Endothelial cell of umbilical vein (primary cell): ENCODE measurements at regions not wholly inside any gene's neighbourhood (a gene's known extent, or its start where the extent isn't known, plus 50 kb on each side); places are given as distances from the start of the nearest gene placed in this dataset.

Source experiments
- BruUV-seq: library from RNA; stranded (reverse); fragments of 400-500 nt; replicated peaks from 2 replicates; lab custom pipeline; 2021; lab: Mats Ljungman, UMichigan
- CTCF ChIA-PET: fragments of 300-600, 350-600 bp; sonication (Branson Sonifier 250); formaldehyde crosslinking; loops from one replicate; lab custom pipeline; 2021; ENCODE audit warnings: antibody characterized with exemption, inconsistent platforms; lab: Charles Lee
- POLR2A ChIA-PET: fragments of 300-600, 350-600 bp; sonication (Branson Sonifier 250); formaldehyde crosslinking; loops from one replicate; lab custom pipeline; 2021; ENCODE audit warnings: antibody characterized with exemption, inconsistent platforms; lab: Charles Lee
- DNase-seq: peaks from one replicate; pipeline ENCODE4 v3.0.0-alpha.2; 2011; ENCODE audit warnings: low read depth, low spot score
- FAIRE-seq: peaks from 2 replicates; lab custom pipeline; 2011; peaks lifted over from hg19 to GRCh38; lab: Jason Lieb, UNC
- H2AFZ ChIP-seq: 2 replicates; pipeline ENCODE4 v1.6.0; 2012; ENCODE audit warnings: low read depth, low read length, control low read depth, inconsistent platforms
- H3K27ac ChIP-seq: 2 replicates; pipeline ENCODE4 v1.5.1; 2011; ENCODE audit warnings: low read depth, mild to moderate bottlenecking, control low read depth, low read length, moderate library complexity; ENCODE audit not compliant: insufficient read depth
- H3K27me3 ChIP-seq, 2 experiments: 2 replicates each; pipeline versions ENCODE4 v1.6.0 to v1.6.1; 2011; ENCODE audit warnings: low read length in 2 of 2, mixed read lengths in 1 of 2; ENCODE audit not compliant: control insufficient read depth in 2 of 2, insufficient read depth in 2 of 2
- H3K36me3 ChIP-seq, 2 experiments: 2 replicates in 1 of 2; 3 replicates in 1 of 2; pipeline ENCODE4 v1.5.1; 2011; ENCODE audit warnings: low read length in 2 of 2, mild to moderate bottlenecking in 1 of 2, moderate library complexity in 1 of 2; ENCODE audit not compliant: control insufficient read depth in 2 of 2, insufficient read depth in 2 of 2; ENCODE audit errors: extremely low read depth in 1 of 2
- H3K4me1 ChIP-seq: 3 replicates; pipeline ENCODE4 v1.5.1; 2011; ENCODE audit warnings: mild to moderate bottlenecking, low read length; ENCODE audit not compliant: control insufficient read depth, insufficient read depth; ENCODE audit errors: extremely low read depth
- H3K4me2 ChIP-seq: 2 replicates; pipeline ENCODE4 v1.6.1; 2011; ENCODE audit warnings: low read length, control low read depth, mixed read lengths; ENCODE audit not compliant: insufficient read depth
- H3K4me3 ChIP-seq, 3 experiments: fragments of 200-600 bp in 1 of 3; sonication (generic), shearing (Covaris generic) in 1 of 3; replicated peaks in 1 of 3; 2 replicates each; pipeline ENCODE4 v1.5.1; 2011 to 2016; ENCODE audit warnings: control low read depth in 3 of 3, low read length in 3 of 3, mild to moderate bottlenecking in 2 of 3, inconsistent platforms in 1 of 3, low read depth in 1 of 3, moderate library complexity in 1 of 3; ENCODE audit not compliant: insufficient read depth in 1 of 3
- H3K79me2 ChIP-seq: 2 replicates; pipeline ENCODE4 v1.6.0; 2012; ENCODE audit warnings: low read length, inconsistent platforms; ENCODE audit not compliant: control insufficient read depth, insufficient read depth
- H3K9ac ChIP-seq: replicated peaks from 2 replicates; pipeline ENCODE3; 2011; ENCODE audit warnings: low read length, control low read depth; ENCODE audit not compliant: insufficient read depth; ENCODE audit errors: extremely low read depth
- H3K9me1 ChIP-seq: replicated peaks from 3 replicates; pipeline ENCODE4 v1.6.0; 2011; ENCODE audit warnings: mild to moderate bottlenecking, low read length; ENCODE audit not compliant: control insufficient read depth, insufficient read depth; ENCODE audit errors: extremely low read depth
- H3K9me3 ChIP-seq: replicated peaks from 2 replicates; pipeline ENCODE4 v1.5.1; 2012; ENCODE audit warnings: low read length, inconsistent platforms; ENCODE audit not compliant: control insufficient read depth, insufficient read depth
- H4K20me1 ChIP-seq: replicated peaks from 2 replicates; pipeline ENCODE3; 2011; ENCODE audit warnings: mild to moderate bottlenecking, low read length; ENCODE audit not compliant: control insufficient read depth, insufficient read depth; ENCODE audit errors: extremely low read depth
- EZH2 ChIP-seq: IDR thresholded peaks from 2 replicates; pipeline ENCODE4 v1.6.1; 2012; ENCODE audit warnings: borderline replicate concordance, low read depth, mild to moderate bottlenecking, moderate library complexity, low read length, inconsistent platforms; ENCODE audit not compliant: severe bottlenecking
- FOS ChIP-seq: IDR thresholded peaks from 2 replicates; pipeline ENCODE4 v1.6.1; 2011; ENCODE audit warnings: mild to moderate bottlenecking, low read length, moderate library complexity, borderline replicate concordance; ENCODE audit not compliant: insufficient read depth
- GATA2 ChIP-seq: IDR thresholded peaks from 2 replicates; pipeline ENCODE4 v1.7.0; 2011; ENCODE audit warnings: low read depth, mild to moderate bottlenecking, moderate library complexity, mixed read lengths, low read length; ENCODE audit not compliant: insufficient read length, insufficient read depth
- JUN ChIP-seq: IDR thresholded peaks from 2 replicates; pipeline ENCODE4 v1.6.1; 2011; ENCODE audit warnings: borderline replicate concordance, low read depth; ENCODE audit not compliant: insufficient read length, insufficient read depth
- MYC ChIP-seq: IDR thresholded peaks from one replicate; pipeline ENCODE4 v1.6.1; 2011; ENCODE audit warnings: mild to moderate bottlenecking, low read depth, low read length
- POLR2A ChIP-seq: IDR thresholded peaks from 2 replicates; pipeline ENCODE4 v1.6.1; 2012; ENCODE audit warnings: low read depth, mild to moderate bottlenecking, control low read depth, low read length
- POLR2AphosphoS5 ChIP-seq: IDR thresholded peaks from 2 replicates; pipeline ENCODE4 v1.6.1; 2012; ENCODE audit warnings: low read depth, mild to moderate bottlenecking, control low read depth, low read length, moderate library complexity; ENCODE audit not compliant: insufficient read depth
- dilution Hi-C: fragments of 300-500 bp; cut with MboI; formaldehyde crosslinking; loops from one replicate; pipeline ENCODE4 v1.15.0; 2019; ENCODE audit warnings: low sequenced_read_pairs; ENCODE audit not compliant: extremely low pct_ligation_motif_present
- intact Hi-C: fragments of 100-400 bp; cut with micrococcal nuclease; formaldehyde crosslinking; loops from one replicate; pipeline ENCODE4 v1.10.0; 2022
- TF ChIP-seq, protein P1 (sequence below): IDR thresholded peaks from 2 replicates; pipeline ENCODE4 v1.6.1; 2011; ENCODE audit not compliant: insufficient read depth, insufficient read length
- TF ChIP-seq, protein P2 (sequence below), 2 donors: IDR thresholded peaks; 1 replicate in 1 of 2; 2 replicates in 1 of 2; pipeline ENCODE4 v1.5.1; 2011; ENCODE audit warnings: low read length in 2 of 2, mild to moderate bottlenecking in 2 of 2, moderate library complexity in 2 of 2, control low read depth in 1 of 2, inconsistent platforms in 1 of 2, low read depth in 1 of 2; ENCODE audit not compliant: insufficient read depth in 1 of 2; ENCODE audit errors: extremely low read depth in 1 of 2

DNA sequence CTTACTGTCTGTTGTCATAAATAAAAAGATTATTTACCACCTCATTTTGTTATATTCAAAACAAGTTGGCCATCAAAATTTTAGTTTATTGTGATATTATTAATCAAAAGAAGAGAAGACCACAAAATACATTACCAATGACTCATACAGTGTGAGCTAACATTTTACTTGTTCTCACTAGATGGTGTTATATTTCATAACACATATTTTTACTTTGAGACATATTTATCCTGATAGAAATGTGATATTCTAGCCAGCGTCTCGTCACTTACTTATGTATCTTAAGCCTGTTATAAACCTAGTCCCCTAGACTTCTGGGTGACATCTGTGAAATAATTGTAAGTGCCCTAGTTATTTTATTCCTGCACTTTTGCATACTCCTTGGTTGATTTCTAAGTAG lies 263.2 kb downstream of the CDH7 start:
- H3K9me3 ChIP-seq: no peaks in the 10 kb centered on the region
- H4K20me1 ChIP-seq: no peaks in the 10 kb centered on the region
- no peaks in the 10 kb centered on the region for H3K36me3 ChIP-seq
- H2AFZ ChIP-seq: no peak overlapping the region
- dilution Hi-C loops: no loop called here
- H3K9ac ChIP-seq: no peak overlapping the region
- H3K9me1 ChIP-seq: no peaks in the 10 kb centered on the region
- ChIA-PET POLR2A (no interaction called here), CTCF (no interaction called here)
- no peaks in the 10 kb centered on the region for H3K4me1 ChIP-seq
- intact Hi-C loops: no loop called here
- H3K79me2 ChIP-seq: no peaks in the 10 kb centered on the region
- FAIRE-seq: no peak
- no peak overlapping the region for H3K4me2 ChIP-seq
- TF ChIP-seq POLR2A (no peak), EZH2 (no peak), MYC (no peak), POLR2AphosphoS5 (no peak), FOS (no peak), GATA2 (no peak), JUN (no peak)
- TF ChIP-seq, protein P1, sequence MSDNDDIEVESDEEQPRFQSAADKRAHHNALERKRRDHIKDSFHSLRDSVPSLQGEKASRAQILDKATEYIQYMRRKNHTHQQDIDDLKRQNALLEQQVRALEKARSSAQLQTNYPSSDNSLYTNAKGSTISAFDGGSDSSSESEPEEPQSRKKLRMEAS: no peak
- TF ChIP-seq, protein P2, sequence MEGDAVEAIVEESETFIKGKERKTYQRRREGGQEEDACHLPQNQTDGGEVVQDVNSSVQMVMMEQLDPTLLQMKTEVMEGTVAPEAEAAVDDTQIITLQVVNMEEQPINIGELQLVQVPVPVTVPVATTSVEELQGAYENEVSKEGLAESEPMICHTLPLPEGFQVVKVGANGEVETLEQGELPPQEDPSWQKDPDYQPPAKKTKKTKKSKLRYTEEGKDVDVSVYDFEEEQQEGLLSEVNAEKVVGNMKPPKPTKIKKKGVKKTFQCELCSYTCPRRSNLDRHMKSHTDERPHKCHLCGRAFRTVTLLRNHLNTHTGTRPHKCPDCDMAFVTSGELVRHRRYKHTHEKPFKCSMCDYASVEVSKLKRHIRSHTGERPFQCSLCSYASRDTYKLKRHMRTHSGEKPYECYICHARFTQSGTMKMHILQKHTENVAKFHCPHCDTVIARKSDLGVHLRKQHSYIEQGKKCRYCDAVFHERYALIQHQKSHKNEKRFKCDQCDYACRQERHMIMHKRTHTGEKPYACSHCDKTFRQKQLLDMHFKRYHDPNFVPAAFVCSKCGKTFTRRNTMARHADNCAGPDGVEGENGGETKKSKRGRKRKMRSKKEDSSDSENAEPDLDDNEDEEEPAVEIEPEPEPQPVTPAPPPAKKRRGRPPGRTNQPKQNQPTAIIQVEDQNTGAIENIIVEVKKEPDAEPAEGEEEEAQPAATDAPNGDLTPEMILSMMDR (IDR thresholded peaks at IDR 0.05; ENCODE audit: extremely low read depth in 1 of 2, insufficient read depth in 1 of 2, low read depth in 1 of 2, low read length in 2 of 2): no peak
- no TSS peak for BruUV-seq
- no peak for DNase-seq
- no peaks in the 10 kb centered on the region for H3K27me3 ChIP-seq
- H3K4me3 ChIP-seq: no peak overlapping the region
- no peak overlapping the region for H3K27ac ChIP-seq
